GM21786 (cell line): ENCODE measurements at regions not wholly inside any gene's neighbourhood (a gene's known extent, or its start where the extent isn't known, plus 50 kb on each side); places are given as distances from the start of the nearest gene placed in this dataset.

Experiments
- ATAC-seq: cut with Tn5 transposase; IDR thresholded peaks from one replicate; pipeline ENCODE4 v1.9.1; 2021; ENCODE audit not compliant: unreplicated experiment

DNA sequence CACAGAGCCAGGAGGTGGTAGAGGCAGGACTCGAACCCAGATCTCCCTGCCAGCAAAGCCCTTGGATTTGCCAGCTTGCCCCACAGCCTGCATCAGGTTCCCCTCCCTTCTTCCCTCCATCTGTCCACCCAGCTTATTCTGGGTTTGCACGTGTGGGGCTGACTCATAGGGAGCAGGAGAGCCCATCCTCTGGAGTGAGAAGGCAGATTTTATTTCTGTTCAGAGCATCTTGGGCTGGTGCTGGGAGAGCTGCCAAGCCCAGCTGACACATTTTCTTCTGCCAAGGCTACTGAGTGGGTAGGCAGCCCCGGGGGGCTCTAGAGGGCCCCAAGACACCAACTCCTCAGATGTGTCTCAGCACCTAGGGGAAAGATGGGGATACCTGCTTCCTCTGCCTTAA is 106.3 kb upstream of the CRHR1 start:
- no peak for ATAC-seq

DNA sequence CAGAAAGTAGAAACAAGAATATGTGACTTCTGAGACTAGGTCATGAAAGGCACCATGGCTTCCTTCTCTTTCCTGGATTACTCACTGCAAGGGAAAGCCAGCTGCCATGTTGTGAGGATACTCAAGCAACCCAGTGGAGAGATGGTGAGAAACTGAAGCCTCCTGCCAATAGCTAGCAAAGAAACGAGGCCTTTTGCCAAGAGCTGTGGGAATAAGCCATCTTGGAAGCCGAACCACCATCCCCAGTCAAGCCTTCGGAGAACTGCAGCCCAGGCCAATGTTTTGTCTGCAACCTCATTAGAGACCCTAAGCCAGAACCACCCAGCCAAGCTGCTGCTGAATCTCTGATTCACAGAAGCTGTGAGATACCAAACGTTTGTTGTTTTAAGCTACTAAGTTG is 104.7 kb upstream of the CRHR1 start:
- no peak for ATAC-seq

DNA sequence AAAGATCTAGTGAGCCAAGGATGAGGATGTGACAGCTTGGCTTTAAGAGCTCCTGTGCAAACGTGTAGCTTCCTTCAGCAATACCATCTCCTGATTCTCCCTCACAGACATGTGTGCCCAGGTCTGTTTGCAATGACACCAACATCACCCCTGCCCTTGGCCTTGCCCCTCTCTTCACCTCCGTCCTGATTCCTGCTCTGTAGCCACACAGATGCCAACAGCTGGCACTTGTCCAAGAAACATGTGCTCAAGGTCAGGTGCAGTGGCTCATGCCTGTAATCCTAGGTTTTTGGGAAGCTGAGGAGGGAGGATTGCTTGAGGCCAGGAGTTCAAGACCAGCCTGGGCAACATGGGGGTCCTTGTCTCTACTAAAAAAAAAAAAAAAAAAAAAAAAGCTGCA is 103.8 kb upstream of the CRHR1 start:
- ATAC-seq: no peak

DNA sequence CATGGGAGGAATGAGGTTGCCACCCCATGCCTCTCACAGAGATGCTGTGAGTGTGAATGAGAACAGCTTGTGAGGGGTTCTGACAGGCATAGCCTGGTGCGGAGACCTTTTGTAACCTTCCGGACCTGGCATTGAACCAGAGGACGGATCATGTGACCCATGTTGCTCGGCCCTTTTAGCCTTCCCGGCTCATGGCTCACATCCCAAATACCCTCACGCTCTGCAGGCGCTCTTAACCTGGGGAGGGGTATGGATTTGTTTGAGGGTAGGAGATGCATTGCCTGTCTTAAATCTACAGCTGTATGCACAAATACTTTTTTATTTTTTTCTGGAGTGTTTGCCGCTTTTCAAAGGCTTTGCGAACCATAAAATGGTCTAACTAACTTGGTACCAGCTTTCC is 102.4 kb upstream of the CRHR1 start:
- ATAC-seq: no peak

DNA sequence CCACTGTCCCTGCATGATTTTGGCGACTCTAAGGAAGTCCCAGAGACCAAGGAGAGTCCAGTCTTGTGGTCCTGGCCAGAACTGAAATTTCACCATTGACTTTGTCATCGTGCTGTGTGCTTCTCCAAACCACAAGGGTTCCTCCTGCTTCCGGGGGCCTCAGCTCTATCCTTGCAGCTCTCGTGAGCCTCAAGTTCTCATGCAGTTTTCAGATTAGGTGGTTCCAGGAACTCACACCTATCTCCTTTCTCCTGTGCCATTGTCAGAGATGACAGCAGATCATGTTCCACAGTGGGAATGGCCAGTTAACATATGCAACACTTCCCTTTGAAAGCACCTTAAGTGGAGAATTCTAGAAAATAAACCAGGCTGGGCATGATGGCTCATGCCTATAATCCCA is 97.9 kb upstream of the CRHR1 start:
- no peak for ATAC-seq

DNA sequence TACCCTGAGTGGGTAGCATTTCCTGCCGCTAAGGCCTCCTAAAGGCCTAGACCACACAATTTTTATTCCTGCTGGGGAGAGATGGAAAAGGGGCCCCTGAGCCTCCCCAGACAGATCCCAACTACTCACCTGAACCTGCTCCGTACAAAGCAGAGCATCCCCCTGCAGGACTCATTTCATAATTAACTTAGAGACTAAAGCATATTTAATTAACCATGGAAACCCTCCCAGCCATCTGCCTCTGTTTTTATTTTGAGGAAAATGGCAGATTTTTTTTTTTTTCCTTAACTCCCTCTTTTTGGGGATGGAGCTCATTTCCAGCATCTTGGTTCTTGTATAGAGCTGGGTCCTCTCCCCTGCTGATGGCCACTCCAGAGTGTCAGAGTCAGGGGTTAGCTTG is 96.5 kb upstream of the CRHR1 start:
- ATAC-seq: no peak

DNA sequence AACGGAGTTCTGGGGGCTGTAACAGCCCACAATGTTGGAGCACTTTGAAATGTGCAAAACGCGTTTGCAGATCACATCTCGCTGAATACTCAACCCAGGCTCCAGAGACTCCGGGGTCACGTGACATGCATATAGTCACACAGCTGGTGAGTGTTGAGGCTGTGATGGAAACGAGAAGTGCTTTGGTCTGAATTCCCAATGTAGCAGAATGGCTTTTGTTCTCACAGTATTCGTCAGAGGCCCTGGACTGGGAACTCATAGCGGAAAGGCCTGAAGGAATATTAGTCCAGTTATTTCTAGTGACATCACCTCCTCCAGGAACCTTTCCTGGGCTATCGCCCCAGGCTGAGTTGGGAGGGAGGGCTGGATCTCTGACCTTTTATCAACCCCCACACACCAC is 95.8 kb upstream of the CRHR1 start:
- no peak for ATAC-seq

DNA sequence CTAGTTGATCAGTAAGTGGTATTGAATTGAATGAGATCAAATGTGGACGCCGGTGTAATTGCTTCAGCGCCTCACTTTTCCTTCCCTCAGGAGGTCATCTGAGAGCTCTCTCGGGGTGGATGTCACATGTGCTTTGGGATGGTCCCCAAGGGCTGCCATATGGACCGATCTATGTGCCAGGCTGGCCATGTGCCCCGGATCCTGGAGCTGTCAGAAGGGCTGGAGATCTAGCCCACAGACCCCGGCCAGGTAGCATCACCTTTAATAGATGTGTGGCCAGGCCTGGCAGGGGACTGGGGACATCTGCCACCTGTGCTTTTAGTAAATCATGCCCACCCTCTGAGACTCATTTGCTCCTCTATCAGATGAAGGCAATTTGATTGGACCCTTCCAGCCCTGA is 95.3 kb upstream of the CRHR1 start:
- ATAC-seq: no peak

DNA sequence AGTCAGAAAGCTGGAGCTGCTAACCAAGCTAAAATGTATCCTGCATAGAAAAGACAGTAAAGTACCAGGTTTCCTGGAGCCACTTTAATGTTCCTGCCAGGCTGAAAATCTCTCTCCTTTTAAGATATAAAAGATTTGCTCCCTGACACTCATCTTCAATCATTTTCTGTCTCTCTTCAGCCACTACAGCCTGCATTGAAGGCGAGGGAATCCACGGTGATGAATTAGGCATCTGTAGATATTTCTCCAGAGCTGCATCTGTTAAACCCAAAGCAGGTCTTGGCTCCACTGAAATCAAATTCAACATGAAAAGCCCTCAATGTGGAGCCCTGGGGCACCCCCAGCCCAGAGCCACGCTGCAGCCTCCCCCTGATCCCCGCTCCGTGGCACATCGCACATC is 94.7 kb upstream of the CRHR1 start:
- no peak for ATAC-seq

DNA sequence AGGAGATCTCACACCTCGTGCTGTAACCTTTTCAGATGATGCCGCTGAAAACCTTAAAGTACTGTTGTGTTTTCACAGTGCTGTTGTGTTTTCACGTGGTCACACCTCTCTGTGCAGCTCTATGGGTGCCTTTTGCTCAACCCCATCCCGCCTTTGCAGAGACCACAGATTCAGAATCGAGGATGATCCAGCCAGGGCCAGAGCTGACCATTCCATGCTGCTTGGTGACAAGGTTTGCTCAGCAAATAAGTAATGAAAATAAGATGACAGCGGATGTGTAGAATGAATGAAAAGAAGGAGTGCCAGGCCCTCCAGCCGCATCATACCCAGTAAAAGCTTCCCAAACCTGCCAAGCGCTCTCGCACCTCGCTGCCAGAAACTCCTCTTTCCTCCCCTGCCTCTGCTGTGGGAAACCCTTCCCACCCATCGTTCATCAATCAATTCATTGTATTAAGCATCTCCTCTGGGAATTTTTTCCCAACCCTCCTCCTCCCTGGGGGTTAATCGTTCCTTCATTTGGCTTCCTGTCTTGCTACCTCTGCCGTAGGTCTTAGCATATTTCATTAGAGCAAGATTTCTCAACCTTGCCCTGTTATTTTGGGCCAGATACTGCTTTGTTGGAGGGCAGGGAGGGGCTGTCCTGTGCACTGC is 93.4 kb upstream of the CRHR1 start:
- ATAC-seq: no peak

DNA sequence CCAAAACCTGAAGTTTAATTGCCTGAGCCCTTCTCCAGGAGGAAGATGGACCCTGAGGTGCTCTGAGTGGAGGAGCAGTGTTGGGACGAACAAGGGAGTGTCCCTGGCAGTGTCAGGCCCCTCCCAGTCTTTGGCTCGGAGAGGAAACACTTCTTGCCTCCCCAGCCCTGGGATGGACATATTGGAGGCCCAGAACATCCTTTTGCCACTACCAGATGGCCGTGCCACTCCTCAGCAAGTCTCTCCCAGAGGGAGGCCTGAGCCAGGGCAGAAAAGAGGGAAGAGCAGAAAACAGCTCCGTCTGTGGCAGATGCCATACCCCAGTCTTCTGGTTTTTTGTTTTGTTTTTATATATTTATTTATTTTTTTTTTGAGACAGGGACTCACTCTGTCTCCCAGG is 91.5 kb upstream of the CRHR1 start:
- ATAC-seq: no peak

DNA sequence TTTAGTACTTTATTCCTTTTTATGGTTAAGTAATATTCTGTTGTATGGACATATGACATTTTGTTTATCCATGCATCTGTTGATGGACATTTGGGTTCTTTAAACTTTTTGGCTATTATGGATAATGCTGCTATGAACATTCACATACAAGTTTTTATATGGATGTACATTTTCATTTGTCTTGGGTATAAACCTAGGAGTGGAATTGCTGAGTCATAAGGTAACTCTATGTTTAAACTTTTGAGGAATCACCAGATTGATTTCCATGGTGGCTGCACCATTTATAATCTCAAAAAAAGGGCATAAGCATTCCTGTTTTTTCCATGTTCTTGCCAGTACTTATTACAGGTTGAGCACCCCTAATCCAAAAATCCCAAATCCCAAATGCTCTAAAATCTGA is 90.3 kb upstream of the CRHR1 start:
- ATAC-seq: no peak

DNA sequence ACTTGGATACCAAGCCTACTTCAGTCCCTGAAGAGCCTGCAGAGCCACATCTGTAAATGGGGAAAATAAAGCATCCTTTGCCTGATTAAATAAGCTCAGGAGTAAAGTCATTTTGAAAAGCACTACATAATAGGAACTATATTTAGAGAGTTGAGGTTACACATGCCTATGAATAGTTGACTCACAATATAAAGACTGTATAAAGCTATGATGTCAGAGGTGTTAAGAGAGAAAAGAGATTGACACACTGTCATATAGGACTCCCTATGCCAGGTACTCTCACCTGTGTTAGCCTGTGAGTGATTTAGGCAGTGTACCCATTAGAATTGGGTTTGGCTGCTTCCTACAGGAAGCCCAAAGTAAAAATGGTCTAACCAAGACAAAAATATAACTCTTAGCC is 87.7 kb upstream of the CRHR1 start:
- no peak for ATAC-seq

DNA sequence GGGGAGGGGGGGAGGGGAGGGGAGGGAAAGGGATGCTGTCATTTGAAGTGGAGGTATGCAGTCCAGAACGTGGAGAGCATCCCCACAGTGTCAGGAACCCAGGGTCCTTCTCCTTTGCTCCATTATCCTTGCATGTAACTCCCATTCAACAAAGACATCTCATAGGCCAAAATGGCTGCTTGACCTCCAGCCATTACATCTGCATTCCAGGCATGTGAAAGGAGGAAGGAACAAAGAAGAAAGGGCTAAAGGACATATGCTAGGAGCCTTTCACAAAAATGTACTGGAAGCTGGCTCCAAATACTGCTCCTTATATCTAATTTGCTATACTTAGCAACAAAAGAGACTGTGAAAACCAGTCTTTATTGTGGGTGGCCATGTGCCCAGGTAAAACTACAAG is 87.0 kb upstream of the CRHR1 start:
- no peak for ATAC-seq

DNA sequence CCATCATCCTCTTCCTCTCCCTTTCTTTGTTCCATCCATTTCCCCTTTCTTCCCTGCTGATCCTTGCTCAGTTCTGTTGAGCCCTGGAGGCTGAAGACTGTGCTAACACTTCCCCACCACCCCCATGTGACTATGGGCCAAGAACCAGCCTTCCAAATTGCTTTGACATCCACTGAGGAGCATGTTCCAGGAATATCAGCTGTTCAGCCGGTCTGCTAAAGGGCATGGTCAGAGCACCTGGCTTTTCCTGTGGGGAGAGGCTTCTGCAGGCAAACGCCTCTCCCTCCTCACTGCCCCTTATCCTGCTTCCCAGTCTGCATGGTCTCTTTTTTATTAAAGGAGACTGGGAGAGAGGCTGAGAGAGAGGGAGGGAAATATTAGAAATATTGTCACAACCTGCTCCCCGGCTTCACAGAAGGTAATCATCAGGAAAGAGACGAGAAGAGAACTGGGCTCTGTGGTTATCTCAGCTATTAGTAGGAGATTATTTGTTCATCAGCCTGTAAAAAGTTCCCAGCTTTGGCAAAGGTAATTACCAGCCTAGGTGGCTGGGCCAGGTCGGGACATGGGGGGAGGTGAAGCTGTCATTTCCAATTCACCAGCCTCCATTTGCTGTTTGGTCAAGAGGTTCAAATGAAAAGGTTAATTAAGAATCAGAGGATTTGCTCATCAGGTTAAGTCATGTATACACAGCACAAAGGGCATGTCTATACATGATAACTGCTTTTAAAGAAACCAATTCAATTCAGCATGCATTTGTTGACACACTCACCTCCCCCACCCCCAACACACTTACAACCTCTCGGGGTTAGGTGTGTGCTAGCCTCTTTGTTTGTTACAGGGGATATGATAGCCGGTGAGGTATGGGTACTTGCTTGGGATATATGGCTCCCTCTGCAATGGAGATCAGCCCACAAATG is 83.7 kb upstream of the CRHR1 start:
- no peak for ATAC-seq

DNA sequence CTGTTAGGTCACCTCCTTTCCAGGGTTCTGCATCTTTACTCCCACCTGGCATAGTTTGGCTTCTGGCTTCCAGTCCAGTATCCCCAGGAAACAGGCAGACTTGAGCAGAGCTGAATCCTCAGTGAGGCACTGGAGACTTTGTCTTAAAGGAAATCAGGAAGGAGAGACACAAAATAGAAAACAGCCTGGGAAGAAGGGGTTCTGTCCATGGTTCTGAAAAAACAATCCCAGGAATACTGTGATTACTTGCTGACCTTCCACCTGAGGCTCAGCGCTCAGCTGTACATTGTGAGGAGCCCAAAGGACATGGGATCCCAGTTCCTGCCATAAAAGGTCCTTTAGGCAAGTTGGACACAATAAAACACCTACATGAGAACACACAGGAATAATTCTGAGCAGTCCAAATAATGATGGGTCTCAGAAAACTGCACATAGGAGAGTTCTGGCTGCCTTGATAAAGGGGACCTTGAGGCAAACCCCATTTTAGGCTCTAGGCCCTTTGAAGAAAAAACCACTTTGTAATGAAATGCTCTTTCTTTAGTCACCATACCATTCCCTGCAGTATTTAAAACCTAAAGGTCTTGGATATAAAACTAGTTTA is 81.4 kb upstream of the CRHR1 start:
- no peak for ATAC-seq

DNA sequence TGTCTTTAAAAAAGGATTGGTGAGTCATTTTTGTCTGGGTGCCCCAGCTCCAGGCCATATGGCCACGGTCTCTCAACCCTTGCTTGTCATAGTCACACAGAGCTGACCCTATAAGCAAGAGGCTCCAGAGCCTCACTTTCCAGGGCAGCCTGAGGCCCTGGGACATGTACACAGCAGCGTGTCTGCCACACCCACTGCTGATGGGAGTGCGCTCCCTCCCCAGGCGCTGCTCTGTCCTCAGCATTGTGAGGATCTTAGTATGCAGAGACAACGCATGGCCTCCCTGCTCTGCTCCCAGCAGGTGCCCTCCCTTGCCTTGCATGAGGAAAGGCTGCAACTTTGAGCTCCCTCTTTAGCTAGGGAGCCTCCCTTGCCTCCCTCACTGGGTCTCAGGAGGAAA is 80.8 kb upstream of the CRHR1 start:
- ATAC-seq: no peak

DNA sequence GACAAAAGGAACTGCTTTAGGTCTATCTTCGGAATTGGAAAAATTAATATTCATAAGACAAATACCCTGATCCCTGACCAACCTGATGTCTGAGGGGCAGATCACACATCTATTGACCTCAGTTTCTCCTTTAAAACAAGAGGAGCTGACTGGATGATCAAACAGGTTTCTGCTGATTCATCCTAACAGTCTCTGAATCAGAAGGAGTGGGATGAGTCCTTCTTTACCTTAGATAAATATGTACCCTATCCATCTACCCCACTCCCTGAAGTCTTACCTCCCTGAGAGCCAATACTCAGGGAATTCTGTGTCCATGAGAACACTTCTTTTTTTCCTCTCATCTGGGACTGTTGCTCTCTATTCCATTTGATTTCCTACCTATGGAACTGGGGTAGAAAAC is 80.3 kb upstream of the CRHR1 start:
- no peak for ATAC-seq

DNA sequence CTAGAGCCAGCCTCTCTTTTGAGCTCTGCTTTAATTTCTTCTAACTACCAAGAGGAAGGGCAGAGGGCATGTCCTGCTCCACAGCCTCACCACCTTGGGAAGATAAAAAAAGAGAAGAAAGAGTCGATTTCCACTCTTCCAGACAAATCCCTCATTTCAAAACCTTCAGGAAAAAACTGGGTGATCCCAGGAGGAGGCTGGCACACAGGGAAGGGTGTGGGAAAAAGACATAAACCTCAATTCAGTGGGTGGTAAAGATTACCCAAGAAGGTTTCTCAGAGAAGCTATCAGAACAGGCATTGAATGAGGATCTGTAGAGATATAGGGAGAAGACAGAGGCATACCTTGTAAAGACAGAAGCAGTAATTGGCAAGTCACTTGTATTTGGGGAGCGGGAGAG is 79.9 kb upstream of the CRHR1 start:
- ATAC-seq: no peak

DNA sequence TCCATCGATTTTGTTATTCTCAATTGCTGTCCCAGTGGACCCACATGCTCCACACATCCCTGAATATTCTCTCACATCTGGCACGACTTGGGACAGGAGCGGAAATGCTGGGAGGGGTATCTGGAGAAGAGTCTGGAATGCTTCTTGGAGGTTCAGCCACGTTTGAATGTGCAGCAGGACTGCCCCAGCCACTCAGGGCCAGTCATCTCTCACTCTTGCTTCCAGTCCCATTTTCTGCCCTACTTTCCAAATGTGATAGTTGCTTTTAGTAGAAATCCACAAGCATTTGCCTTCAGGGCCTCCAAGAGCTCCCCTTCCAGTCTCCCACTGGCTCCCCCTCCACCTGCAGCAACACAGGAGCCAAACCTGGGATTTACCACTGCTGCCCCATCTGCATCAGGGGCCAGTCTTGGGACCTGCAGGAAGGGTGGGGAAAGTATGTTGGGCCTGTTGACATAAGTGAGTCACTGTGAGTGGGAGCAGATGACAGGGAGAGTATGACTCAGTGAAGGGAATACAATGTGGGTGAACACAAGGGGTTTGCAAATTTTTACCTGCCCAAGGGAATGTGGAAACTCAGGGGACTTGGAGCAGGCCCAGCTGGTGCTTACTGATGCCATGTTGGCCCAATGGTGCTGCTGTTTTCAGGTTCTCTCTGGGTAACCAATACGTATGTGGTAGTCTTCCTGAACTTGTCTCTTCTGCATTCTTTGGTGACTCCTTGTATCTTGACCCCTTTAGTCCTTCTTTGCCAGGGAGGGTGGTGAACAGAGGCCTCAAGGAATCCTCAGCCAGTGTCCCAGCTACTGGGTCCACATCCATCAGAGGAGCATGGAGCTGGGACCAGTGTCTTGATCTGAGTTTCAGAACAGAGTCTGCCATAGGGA is 78.8 kb upstream of the CRHR1 start:
- no peak for ATAC-seq

DNA sequence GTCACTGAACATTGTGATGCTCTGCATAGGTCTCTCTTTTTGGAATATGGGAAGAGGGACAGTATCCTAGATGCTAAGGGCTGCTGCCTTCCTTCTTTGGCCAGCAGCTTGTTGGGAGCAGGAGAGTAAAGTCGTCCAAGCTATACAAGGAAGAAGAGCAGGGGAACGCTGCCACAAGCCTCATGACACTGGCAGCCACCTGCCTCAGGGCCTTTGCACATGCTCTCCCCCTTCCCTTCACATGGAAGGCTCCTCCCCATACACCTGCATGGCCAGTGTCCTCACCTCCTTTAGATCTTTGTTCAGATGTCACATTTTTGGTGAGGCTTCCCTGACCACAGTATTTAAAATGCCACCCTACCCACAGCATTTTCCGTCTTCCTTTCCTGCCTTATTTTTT is 78.1 kb upstream of the CRHR1 start:
- ATAC-seq: no peak
